Dermis microvascular lymphatic vessel endothelial cell (primary cell): ENCODE measurements at regions not wholly inside any gene's neighbourhood (a gene's known extent, or its start where the extent isn't known, plus 50 kb on each side); places are given as distances from the start of the nearest gene placed in this dataset.
A peak's percentile ranks its signal among the peaks of the same experiment; 100 is the strongest.
"Not testable (repeated sequence)": the region's sequence is repeated elsewhere in the genome, so short reads cannot be mapped to it uniquely, and the experiment has no call there.

Experiments
- DNase-seq, 2 donors: peaks; one replicate each; pipeline versions ENCODE4 v3.0.0 to v3.0.0-alpha.2; 2010; ENCODE audit warnings: low read depth in 2 of 2

DNA sequence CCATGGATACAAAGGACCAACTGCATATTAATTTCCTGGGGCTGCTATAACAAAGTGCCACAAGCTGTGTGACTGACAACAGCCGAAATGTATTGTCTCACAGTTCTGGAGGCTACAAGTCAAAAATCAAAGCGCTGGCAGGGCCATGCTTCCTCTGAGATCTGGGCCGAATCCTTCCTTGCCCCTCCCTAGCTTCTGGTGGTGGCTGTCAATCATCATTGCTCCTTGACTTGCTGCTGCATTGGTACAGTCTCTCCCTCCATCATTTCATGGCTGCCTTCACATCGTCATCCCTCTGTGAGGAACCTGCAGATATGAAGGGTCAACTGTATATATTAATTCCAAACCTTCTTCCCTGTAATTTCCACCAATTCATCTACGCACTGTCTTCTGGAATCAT, 118.3 kb downstream of the EXOC5 start:
- no peak for DNase-seq

DNA sequence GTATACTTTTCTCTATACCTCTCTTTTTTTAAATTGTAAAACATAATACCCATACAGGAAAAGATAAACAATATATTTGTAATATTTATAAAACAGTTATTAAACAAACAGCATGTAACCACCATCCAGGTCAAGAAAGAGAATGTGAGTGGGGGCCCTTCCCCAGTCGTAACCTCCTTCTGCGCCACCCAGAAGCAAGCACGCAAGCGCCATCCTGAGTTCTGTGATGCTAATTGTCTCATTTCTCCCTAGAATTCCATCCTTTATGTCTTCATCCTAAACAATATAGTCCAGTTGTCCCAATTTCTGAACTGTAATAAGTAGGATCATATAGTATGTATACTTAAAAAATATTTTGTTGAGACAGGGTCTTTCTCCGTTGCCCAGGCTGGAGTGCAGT, 129.5 kb downstream of the EXOC5 start:
- no peak for DNase-seq

DNA sequence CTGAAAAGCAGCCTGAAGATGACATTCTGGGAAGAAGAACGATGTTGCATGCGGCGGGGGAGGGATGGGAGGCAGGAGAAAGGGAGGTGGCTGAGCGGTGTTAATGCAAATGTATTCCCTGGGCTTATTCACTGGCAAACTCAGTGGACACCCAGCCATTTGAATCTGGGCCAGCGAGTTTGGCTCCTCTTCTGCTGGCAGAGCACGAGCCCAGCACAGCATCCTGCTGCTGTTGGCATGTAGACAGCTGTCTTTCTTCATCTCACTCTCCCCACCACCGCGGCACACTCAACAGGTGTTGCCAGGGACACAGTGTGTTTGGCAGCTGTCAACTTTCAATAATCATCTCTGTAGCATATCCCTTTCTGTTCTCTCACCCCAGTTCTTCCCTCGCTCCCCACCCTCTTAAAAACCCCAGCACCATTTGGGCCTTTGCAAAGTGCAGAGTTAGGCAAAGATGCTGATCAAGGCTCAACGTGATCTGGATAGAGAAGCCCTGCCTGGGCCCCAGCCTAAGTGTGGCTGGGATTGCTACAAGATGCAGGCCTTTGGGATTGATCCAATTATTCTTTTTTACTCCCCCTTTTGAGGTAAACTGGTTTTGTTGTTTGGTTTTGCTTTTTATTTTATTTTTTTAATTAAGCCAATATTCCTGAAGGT, 131.9 kb downstream of the EXOC5 start:
- DNase-seq: no peak

DNA sequence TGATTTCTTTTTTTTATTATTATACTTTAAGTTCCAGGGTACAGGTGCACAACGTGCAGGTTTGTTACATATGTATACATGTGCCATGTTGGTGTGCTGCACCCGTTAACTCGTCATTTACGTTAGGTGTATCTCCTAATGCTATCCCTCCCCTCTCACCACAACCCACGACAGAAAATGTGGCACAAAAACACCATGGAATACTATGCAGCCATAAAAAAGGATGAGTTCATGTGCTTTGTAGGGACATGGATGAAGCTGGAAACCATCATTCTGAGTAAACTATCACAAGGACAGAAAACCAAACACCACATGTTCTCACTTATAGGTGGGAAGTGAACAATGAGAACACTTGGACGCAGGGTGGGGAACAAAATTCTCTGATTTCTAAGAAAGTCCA, 140.9 kb downstream of the EXOC5 start:
- not testable (repeated sequence) for DNase-seq

DNA sequence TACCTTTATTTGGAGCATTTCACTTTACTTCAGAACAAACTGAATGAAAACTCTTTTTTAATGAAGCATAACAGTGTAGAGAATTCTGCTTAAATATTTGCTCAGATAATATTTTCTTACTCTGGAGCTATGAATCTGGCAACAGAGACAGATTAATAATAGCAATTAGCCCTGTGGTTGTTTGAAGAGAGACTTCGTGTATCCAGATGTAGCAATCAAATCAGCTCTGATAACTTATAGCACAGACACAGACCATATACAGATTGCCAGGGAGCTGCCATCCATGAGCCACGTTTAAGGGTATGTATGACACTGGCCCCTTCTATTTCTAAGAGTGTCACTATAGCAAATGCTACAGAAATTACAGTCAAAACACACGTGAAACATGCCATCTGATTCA, 146.6 kb downstream of the EXOC5 start:
- no peak for DNase-seq

DNA sequence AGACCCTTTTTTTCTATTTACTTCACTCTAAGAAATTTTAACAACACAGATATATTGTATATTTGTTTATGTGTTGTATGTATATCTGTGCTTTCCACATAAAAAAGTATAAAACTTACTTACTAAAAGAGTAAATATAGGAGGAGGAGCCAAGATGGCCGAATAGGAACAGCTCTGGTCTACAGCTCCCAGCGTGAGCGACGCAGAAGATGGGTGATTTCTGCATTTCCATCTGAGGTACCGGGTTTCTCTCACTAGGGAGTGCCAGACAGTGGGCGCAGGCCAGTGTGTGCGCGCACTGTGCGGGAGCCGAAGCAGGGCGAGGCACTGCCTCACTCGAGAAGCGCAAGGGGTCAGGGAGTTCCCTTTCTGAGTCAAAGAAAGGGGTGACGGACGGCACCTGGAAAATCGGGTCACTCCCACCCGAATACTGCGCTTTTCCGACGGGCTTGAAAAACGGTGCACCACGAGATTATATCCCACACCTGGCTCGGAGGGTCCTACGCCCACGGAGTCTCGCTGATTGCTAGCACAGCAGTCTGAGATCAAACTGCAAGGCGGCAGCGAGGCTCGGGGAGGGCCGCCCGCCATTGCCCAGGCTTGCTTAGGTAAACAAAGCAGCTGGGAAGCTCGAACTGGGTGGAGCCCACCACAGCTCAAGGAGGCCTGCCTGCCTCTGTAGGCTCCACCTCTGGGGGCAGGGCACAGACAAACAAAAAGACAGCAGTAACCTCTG, 156.5 kb downstream of the EXOC5 start:
- not testable (repeated sequence) for DNase-seq

DNA sequence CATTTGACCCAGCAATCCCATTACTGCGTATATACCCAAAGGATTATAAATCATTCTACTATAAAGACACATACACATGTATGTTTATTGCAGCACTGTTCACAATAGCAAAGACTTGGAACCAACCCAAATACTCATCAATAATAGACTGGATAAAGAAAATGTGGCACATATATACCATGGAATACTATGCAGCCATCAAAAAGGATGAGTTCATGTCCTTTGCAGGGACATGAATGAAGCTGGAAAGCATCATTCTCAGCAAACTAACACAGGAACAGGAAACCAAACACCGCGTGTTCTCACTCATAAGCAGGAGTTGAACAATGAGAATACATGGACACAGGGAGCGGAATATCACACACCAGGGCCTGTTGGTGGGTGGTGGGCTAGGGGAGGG, 158.3 kb downstream of the EXOC5 start:
- DNase-seq: not testable (repeated sequence)

DNA sequence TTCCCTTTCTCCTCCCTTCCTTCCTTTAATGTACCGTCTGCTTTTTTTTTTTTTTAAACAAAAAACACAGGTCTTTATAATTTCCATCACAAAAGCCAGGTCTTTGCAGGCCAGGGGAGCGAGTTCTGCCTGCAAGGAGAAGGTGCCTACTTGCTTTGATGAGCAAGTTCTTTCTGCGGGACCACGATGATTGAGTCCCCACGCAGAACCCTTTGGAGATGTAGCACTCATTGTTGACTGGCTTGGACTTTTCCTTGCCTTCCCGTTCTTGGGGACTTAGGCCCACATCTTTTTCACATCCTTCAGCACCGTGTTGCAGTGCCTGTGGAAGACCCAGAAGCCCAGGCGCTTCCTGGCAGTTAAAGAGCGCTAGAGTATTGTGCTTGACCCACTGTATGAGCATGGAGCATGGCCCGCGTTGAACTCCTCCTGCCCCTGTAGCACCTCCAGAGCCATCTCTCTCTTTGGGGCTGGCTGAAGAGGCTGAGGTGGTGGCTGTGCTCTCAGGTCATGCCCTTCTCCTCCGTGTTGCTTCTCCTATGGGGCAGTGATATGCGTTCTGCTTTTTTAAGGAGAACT, 177.6 kb downstream of the EXOC5 start:
- no peak for DNase-seq

DNA sequence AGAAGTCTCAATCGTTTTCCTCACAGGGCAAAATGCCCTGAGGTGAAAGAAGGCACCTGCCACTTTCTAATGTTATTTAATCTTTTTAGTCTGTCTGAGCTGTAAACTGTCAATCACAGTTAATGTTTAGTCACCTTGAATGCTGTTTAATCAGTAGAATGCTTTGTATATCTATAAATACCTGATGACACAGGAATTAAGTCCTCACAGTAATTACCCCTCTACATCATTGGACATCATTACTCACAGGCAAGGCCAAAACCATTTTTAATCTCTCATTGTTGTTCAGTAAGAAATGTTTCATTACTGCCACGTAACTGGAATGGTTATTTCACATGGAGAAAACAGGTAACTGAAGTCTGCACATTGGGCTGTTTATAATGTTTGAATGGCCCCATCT, 178.8 kb downstream of the EXOC5 start:
- no peak for DNase-seq

DNA sequence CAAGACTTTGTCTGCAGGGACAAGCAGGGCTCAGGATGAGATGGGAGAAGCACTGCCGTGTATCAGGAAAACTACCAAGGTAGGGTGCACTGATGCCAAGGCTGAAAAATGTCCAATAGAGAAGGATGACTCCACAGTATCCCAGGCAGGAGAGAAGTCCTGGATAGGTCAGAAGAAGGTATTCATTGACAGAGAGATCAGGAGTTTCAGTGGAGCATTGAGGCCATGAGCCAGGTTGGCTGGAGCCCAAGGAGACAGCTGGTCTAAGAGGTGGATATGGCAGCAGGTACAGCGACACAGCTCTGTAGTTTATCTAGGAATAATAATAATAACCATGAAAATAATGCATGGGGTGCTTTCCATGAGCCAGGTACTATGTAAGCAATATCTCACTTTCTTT, 180.9 kb downstream of the EXOC5 start:
- DNase-seq: no peak

DNA sequence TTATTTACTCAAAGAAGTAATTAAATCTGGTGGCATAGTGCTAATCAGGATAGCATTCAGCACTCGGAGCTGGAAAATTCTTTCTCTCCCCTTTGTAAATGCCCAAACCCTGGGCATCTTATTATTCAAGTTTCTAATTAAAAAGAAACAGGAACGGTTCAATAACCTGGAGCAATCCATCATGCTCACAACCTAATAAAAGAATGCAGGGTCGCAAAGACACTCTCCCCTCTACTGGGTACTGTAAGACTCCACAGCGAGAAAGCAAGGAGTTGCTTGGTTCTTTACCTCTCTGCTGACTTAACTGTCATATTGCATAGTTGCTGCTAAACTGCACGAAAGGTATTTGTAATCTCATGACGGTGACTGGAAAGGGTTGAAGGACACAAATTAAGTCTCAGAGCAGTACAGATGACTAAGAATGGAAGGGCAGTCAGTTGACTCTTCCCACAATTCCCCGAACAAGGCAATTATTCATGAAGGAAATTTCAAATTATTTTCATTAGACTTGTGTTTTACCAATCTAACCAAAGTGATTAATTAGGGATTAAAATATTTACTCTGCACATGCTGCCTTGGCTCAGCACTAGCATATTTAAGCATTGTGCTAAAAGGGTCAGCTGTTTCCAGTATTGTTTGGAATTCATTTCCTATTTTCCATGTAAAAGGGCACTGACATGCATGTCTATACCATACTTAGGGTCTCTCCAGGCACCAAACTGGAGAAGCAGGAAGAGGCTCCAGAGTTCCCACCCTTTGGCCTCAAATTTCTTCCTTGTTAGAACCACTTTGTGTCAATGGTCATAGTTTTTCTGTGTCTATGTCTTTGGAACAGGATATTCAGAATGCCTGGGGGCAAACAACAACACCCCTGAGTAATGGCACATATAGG, 182.2 kb downstream of the EXOC5 start:
- DNase-seq: no peak

DNA sequence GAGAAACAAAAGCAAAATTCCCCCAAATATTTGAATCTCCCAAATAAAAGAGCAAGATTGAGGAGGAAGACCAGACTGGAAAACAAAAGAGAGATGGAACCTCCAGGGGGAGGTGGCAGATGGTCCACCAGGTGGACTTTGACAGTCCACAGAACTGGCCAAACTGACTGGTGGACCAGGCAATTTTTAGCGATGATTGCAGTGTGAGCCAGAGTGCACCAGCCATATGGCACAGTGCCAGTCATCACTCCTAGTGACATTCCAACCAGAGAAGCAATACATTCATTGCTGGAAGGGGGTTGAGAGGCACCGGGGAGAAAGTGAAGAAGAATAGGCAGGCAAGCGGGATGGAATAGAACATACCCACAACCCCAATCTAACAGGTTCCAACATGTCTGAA, 182.9 kb downstream of the EXOC5 start:
- no peak for DNase-seq

DNA sequence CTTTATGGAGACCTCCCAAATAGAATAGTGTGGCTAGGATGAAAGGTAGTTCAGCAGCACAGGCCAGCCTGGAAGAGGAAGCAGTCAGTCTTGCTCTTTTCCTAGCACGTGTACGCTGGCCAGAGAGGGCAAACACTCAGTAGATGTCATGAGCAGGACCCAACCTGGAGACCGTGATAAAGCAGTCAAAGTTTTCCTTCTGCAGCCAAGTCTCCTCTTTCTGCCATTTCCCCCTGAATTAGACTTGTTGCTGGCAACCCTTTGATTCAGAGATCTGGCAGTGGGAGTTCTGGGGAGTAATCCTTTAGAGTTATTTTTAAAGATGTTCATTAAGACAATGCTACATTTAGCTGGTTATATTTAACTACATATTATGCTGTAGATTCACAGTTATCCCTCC, 183.7 kb downstream of the EXOC5 start:
- DNase-seq: no peak

DNA sequence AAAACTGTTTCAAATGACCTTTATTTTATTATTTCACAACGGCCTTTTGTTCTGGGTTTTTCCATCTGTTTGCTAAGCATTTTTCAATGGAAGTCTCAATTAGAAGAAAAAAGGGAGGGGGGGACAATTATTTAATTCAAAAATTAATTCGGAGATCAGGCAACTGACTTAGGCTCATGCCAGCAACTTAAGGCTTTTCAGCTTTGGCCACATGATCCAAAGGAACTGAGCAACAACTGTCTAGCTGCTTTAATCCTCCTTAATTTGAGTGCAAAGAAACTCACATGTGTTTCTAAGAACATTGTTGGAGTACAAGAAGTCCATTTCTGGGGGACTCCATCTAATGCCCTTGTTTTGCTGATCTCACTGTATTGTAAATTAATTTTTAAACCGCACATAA, 188.0 kb downstream of the EXOC5 start:
- no peak for DNase-seq

DNA sequence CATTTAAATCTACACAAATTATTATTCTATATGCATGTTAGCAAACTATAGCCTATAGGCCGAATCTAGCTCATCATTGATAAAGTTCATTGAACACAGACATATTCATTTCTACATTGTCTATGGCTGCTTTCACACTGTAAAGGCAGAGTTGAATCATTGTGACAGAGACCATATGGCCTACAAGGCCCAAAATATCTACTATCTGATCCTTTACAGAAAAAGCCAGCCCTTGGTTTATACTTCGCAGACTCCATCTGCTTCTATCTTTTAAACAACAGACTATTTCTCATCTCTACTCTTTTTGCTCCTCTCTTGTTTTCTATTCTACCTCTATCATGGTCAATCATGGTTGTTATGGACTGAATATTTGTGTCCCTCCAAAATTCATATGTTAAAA, 190.7 kb downstream of the EXOC5 start:
- no peak for DNase-seq

DNA sequence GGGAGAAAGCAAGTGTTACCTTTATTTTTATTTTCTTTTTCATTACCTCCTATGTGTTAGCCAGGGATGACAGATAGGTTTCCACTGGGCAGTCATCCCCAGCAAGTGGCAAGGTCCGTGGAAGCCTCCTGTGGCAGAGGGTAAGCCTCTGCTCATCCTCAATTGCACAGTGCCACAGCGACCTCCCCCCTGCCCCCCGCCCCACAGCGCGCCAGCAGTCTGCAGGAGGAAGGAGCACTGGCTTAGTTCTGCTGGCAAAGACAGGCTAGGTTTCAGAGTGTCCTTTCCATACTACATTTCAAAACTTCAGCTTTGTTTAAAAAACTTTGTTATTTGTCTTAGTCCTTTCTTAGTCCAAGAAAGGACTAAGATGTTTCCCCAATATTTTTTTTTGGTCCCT, 194.7 kb downstream of the EXOC5 start:
- no peak for DNase-seq

DNA sequence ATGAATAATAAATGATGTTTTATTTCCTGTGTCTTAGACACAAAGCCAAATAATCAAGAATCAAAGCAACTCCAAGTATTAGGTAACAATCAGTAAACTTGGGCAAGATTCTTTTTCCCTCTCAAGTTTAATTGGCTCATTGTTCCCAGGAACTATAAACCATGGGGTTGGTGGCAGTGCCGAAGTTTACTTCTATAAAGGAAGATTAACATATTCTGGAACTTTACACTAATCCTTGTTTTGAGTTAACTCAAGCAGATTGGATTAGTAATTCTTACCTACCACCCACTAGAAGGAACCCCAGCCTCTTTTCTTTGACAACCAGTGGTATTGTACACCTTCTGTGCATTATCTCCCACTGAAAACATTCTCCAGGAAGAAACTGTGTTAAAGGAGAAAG, 197.1 kb downstream of the EXOC5 start:
- DNase-seq: no peak

DNA sequence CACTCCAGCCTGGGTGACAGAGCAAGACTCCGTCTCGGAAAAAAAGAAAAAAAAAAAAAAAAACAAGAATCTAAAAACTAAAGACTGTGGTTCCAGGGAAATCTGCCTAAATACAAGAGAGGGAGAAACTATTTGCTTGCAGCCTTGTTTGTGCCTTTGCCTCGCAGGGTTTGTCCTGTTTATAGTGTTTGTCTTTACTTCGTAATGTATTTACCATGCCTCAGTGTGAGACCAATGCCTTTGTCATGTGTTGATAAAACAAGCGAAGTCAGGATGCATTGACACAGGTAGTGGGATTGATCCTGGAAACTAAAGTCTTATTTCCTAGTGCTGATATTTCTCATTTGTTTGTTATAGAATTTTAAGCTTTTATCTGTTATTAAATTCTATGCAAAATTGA, 199.0 kb downstream of the EXOC5 start:
- no peak for DNase-seq

DNA sequence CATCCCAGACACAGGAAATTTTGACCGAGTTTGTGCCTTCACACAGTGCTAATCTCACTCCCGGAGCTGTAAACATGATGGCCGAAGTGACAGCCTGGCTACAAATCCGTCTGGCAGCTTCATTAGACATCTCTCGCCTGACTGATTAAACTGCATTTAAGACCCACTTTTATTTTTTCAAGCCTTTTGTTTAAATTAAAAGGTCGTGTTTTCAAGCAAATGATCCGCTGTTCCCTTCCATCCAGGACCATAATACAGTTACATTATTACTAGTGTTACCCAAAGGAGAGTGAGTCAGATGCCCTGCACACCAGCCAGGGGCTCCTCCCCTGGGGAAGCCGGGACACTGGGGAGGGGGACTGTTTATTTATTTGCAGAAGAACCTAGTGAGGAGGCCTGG, 200.2 kb downstream of the EXOC5 start:
- no peak for DNase-seq

DNA sequence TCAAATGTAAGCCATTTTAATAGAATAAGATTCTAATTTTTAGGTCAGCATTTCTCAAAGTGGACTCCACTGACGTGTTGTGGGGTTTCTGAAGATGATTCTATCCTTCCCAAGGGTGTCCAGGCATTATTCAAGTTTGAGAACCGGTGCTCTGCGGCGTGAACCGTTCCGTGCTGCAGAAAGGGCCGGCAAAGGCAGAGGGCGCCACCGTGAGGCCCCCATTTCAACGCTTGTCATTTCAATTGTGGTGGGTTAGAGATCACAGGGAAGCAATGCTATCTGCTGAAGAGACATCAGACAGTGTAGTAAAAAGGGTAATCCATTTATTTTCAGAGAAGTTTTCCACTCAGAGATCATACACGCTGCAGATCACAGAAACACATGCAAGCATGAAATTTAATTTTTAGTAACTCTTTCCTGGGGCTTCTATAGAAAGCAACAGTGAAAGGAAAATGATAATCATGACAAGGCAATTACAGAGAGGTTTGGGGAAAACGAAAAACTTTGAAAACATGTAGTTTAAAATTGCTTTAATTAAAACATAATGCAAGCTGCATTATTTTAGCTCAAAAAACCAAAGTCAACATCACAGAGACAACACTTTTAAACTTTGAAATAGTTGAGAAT, 201.7 kb downstream of the EXOC5 start:
- DNase-seq: peak; percentile 4 to 30

DNA sequence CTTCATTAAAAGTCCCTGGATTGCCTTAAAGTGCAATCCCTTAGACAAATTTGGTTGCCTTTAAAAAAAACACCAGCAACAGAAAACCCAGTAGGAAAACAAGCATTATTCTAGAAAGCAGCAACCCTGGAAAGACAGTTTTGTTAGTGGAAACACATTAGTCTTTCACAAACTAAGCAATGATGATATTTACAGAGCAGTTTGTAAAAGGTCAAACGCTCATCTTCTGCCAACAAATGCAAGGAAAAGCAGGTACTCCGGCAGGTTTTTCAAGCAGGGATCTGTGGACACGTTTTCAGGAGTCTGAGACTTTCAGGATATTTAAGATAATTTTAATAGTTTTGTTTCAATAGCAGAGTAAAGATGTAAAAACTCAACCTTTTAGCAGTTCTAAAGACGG, 202.2 kb downstream of the EXOC5 start:
- DNase-seq: no peak
